K562 (cell line): ENCODE measurements at regions not wholly inside any gene's neighbourhood (a gene's known extent, or its start where the extent isn't known, plus 50 kb on each side); places are given as distances from the start of the nearest gene placed in this dataset.

ENCODE experiments used
- CTBP1 ChIP-seq: fragments of 450-650 bp; IDR thresholded peaks from 2 replicates; pipeline ENCODE4 v1.6.1; 2016; ENCODE audit warnings: borderline replicate concordance
- DPF2 ChIP-seq: fragments of 450-650 bp; IDR thresholded peaks from 2 replicates; pipeline ENCODE4 v1.6.1; 2016
- E4F1 ChIP-seq: fragments of 250-450 bp; sonication (Bioruptor Pico); IDR thresholded peaks from 2 replicates; pipeline ENCODE4 v1.5.0; 2021; ENCODE audit warnings: mild to moderate bottlenecking, borderline replicate concordance
- MBD2 ChIP-seq: sonication (generic); IDR thresholded peaks from 2 replicates; pipeline ENCODE4 v1.6.1; 2016; ENCODE audit warnings: low read depth, borderline replicate concordance
- NFYB ChIP-seq: IDR thresholded peaks from 2 replicates; pipeline ENCODE4 v1.6.1; 2011; ENCODE audit warnings: mild to moderate bottlenecking, moderate library complexity; ENCODE audit not compliant: insufficient read length; ENCODE audit errors: extremely low read depth
- NR2F6 ChIP-seq: fragments of 450-650 bp; formaldehyde crosslinking; IDR thresholded peaks from 2 replicates; pipeline ENCODE4 v1.4.0; 2020; ENCODE audit warnings: mild to moderate bottlenecking
- OTX1 ChIP-seq: fragments of 450-650 bp; formaldehyde crosslinking; IDR thresholded peaks from 2 replicates; pipeline ENCODE4 v1.4.0; 2022; ENCODE audit warnings: mild to moderate bottlenecking
- PHF8 ChIP-seq: fragments of 200-600 bp; sonication (generic); IDR thresholded peaks from 2 replicates; pipeline ENCODE4 v1.6.1; 2012; ENCODE audit warnings: mixed run types, mild to moderate bottlenecking, inconsistent platforms, low read length, moderate library complexity, borderline replicate concordance
- SPI1 ChIP-seq: IDR thresholded peaks from 2 replicates; pipeline ENCODE4 v1.6.1; 2011; ENCODE audit warnings: low read depth, low read length, control low read depth, borderline replicate concordance
- SRF ChIP-seq, 2 experiments: fragments of 250-450, 450-650 bp in 1 of 2; sonication (Bioruptor Pico) in 1 of 2; sonication (generic) in 1 of 2; formaldehyde crosslinking; IDR thresholded peaks; 2 replicates each; pipeline versions ENCODE4 v1.5.0 to v1.5.1; 2020 to 2022; ENCODE audit warnings: mild to moderate bottlenecking in 1 of 2, missing genetic modification reagents in 1 of 2
- ZBTB1 ChIP-seq: sonication (generic); formaldehyde crosslinking; IDR thresholded peaks from 2 replicates; pipeline ENCODE4 v1.8.1; 2023; ENCODE audit warnings: missing genetic modification reagents, low read depth, mild to moderate bottlenecking, borderline replicate concordance
- ZBTB17 ChIP-seq: fragments of 450-650 bp; formaldehyde crosslinking; IDR thresholded peaks from 2 replicates; pipeline ENCODE4 v1.4.0; 2020; ENCODE audit warnings: mild to moderate bottlenecking
- ZMIZ1 ChIP-seq, 2 experiments: fragments of 150-350 bp in 1 of 2; IDR thresholded peaks; 2 replicates each; pipeline ENCODE4 v1.6.1; 2012 to 2016; ENCODE audit warnings: low read depth in 2 of 2, low read length in 2 of 2, mild to moderate bottlenecking in 1 of 2, moderate library complexity in 1 of 2
- ZNF764 ChIP-seq: fragments of 250-450 bp; sonication (Bioruptor Pico); IDR thresholded peaks from 2 replicates; pipeline ENCODE4 v1.4.0; 2020; ENCODE audit warnings: low read depth, mild to moderate bottlenecking, moderate library complexity
- TF ChIP-seq, protein P1 (sequence below): fragments of 450-650 bp; formaldehyde crosslinking; IDR thresholded peaks from 2 replicates; pipeline ENCODE4 v1.4.0; 2022; ENCODE audit warnings: missing genetic modification characterization
- TF ChIP-seq, protein P2 (sequence below): fragments of 250-450 bp; sonication (Bioruptor Pico); IDR thresholded peaks from 2 replicates; pipeline ENCODE4 v1.5.0; 2021
- TF ChIP-seq, protein P3 (sequence below), 2 experiments: fragments of 200-800 bp in 1 of 2; sonication (Bioruptor generic) in 1 of 2; sonication (generic) in 1 of 2; formaldehyde crosslinking in 1 of 2; IDR thresholded peaks in 1 of 2; conservative IDR thresholded peaks in 1 of 2; 2 replicates each; pipeline versions ENCODE4 v1.5.0 to v1.6.1; 2016 to 2020; ENCODE audit warnings: missing compliant biosample characterization in 1 of 2, missing genetic modification characterization in 1 of 2, missing genetic modification reagents in 1 of 2

DNA sequence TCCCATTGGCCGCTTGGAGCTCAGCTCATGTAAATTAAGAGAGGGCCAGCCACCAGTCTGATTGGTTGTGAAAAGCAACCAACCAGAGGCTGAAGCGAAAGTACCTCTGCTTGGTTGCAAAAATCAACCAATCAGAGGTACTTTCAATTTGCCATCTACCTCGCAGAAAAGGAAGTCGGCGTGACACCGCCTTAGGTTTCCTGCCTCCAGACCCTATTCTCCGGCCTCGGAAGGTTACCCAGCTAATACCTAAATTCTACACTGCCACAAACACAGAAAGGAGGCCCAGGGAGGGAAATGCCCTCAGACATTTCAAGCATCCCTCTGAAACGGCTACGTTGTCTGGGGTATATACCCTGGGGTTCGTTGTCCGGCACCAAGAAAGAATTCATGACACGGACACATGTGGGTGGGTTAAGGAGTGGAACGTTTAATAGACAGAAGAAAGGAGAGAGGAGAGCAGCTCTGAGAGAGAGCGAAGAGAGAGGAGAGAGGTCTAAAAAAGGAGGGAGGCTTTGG, 481.3 kb downstream of the TMEM114 start (continued):
- no peak for TF ChIP-seq ZMIZ1 (IDR thresholded peaks at IDR 0.05; ENCODE audit: low read depth in 2 of 2, low read length in 2 of 2)
- TF ChIP-seq, protein P1, sequence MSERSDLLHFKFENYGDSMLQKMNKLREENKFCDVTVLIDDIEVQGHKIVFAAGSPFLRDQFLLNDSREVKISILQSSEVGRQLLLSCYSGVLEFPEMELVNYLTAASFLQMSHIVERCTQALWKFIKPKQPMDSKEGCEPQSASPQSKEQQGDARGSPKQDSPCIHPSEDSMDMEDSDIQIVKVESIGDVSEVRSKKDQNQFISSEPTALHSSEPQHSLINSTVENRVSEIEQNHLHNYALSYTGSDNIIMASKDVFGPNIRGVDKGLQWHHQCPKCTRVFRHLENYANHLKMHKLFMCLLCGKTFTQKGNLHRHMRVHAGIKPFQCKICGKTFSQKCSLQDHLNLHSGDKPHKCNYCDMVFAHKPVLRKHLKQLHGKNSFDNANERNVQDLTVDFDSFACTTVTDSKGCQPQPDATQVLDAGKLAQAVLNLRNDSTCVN (CRISPR knock-in tag): peak; percentile 73; the same call in 1 of the 2 replicates
- TF ChIP-seq CTBP1: 0 out of 2 replicates have a peak, but pooled peaks have one; percentile 7
- no peak for TF ChIP-seq ZBTB1 (CRISPR knock-in tag)
- TF ChIP-seq, protein P2, sequence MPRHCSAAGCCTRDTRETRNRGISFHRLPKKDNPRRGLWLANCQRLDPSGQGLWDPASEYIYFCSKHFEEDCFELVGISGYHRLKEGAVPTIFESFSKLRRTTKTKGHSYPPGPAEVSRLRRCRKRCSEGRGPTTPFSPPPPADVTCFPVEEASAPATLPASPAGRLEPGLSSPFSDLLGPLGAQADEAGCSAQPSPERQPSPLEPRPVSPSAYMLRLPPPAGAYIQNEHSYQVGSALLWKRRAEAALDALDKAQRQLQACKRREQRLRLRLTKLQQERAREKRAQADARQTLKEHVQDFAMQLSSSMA (CRISPR knock-in tag): peak; percentile 39; the same call in 1 of the 2 replicates
- TF ChIP-seq E4F1 (CRISPR knock-in tag): peak; percentile 58; the same call in 1 of the 2 replicates
- TF ChIP-seq ZBTB17: no peak
- peak; percentile 50; the same call in 1 of the 2 replicates for TF ChIP-seq SPI1
- peak in 1 of 2 experiments; percentile 39; a peak in 1 of 4 replicates for TF ChIP-seq SRF (CRISPR knock-in tag; IDR thresholded peaks at IDR 0.05)
- TF ChIP-seq PHF8: peak; percentile 59; the same call in 1 of the 2 replicates
- peak; percentile 56 for TF ChIP-seq NFYB
- TF ChIP-seq OTX1 (CRISPR knock-in tag): peak; percentile 57
- TF ChIP-seq NR2F6 (CRISPR knock-in tag): peak; percentile 83
- peak; percentile 32; the same call in 1 of the 2 replicates for TF ChIP-seq ZNF764 (CRISPR knock-in tag)
- no peak for TF ChIP-seq DPF2
- peak; percentile 10; the same call in 1 of the 2 replicates for TF ChIP-seq MBD2
- TF ChIP-seq, protein P3, sequence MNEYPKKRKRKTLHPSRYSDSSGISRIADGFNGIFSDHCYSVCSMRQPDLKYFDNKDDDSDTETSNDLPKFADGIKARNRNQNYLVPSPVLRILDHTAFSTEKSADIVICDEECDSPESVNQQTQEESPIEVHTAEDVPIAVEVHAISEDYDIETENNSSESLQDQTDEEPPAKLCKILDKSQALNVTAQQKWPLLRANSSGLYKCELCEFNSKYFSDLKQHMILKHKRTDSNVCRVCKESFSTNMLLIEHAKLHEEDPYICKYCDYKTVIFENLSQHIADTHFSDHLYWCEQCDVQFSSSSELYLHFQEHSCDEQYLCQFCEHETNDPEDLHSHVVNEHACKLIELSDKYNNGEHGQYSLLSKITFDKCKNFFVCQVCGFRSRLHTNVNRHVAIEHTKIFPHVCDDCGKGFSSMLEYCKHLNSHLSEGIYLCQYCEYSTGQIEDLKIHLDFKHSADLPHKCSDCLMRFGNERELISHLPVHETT (CRISPR knock-in tag; conservative IDR thresholded peaks at IDR 0.05 in 1 of 2, IDR thresholded peaks at IDR 0.05 in 1 of 2): no peak
